Suprapubic skin (tissue), 4 donors: ENCODE measurements at regions not wholly inside any gene's neighbourhood (a gene's known extent, or its start where the extent isn't known, plus 50 kb on each side); places are given as distances from the start of the nearest gene placed in this dataset.

Source experiments
- CTCF ChIP-seq, 2 donors: fragments of 200-600 bp in 1 of 2; fragments of 450-650 bp in 1 of 2; sonication (generic) in 1 of 2; IDR thresholded peaks; one replicate each; pipeline ENCODE4 v1.5.1; 2016 to 2019; ENCODE audit warnings: antibody characterized with exemption in 2 of 2, mild to moderate bottlenecking in 1 of 2, moderate library complexity in 1 of 2
- EP300 ChIP-seq: sonication (generic); formaldehyde crosslinking; IDR thresholded peaks from one replicate; pipeline ENCODE4 v1.6.1; 2017; ENCODE audit warnings: antibody characterized with exemption
- POLR2A ChIP-seq, 2 donors: fragments of 450-650 bp; IDR thresholded peaks; one replicate each; pipeline ENCODE4 v1.6.1; 2017; ENCODE audit warnings: antibody characterized with exemption in 2 of 2, mild to moderate bottlenecking in 2 of 2, moderate library complexity in 2 of 2
- POLR2AphosphoS5 ChIP-seq, 3 donors: sonication (generic); formaldehyde crosslinking; IDR thresholded peaks; one replicate each; pipeline ENCODE4 v1.6.1; 2017; ENCODE audit warnings: antibody characterized with exemption in 3 of 3

DNA sequence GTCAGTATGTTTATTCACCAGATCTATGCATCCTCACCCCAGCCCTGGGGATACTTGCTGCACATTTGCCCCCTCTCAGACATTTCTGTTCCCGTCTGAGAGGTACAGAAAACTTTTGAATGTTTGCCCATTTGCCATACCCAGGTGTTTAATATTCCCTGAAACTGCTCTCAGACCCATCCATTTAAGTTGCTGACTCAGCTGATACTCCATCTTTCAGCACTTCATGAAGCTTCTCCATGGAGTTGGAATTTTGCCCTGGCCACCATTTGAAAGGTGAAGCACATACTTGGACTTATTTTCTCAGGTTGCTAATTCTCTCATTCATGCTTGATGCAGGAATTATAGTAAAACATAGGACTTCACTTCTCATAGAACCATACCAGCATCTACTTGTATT is 203.9 kb upstream of the OR13F1 start:
- no peak for TF ChIP-seq CTCF (IDR thresholded peaks at IDR 0.05)
- TF ChIP-seq POLR2AphosphoS5 (IDR thresholded peaks at IDR 0.05), result no peak
- no peak for TF ChIP-seq POLR2A (IDR thresholded peaks at IDR 0.05)
- TF ChIP-seq EP300, result no peak
